IPS-15b (cell line): ENCODE measurements at regions not wholly inside any gene's neighbourhood (a gene's known extent, or its start where the extent isn't known, plus 50 kb on each side); places are given as distances from the start of the nearest gene placed in this dataset.

Experiments
- H3K27me3 ChIP-seq: one replicate; pipeline ENCODE4 v1.6.1; 2013; ENCODE audit warnings: low read length; ENCODE audit not compliant: control insufficient read depth, insufficient read depth
- H3K36me3 ChIP-seq: one replicate; pipeline ENCODE4 v1.6.1; 2013; ENCODE audit warnings: low read length; ENCODE audit not compliant: control insufficient read depth, insufficient read depth
- H3K4me1 ChIP-seq: one replicate; pipeline ENCODE4 v1.6.1; 2013; ENCODE audit warnings: mild to moderate bottlenecking, low read length; ENCODE audit not compliant: control insufficient read depth, insufficient read depth
- H3K4me3 ChIP-seq: one replicate; pipeline ENCODE4 v1.5.1; 2013; ENCODE audit warnings: low read depth, low read length
- H3K9ac ChIP-seq: one replicate; pipeline ENCODE4 v1.6.1; 2013; ENCODE audit warnings: low read depth, mild to moderate bottlenecking, low read length
- H3K9me3 ChIP-seq: one replicate; pipeline ENCODE4 v1.6.1; 2013; ENCODE audit warnings: mild to moderate bottlenecking, low read length; ENCODE audit not compliant: control insufficient read depth, insufficient read depth

DNA sequence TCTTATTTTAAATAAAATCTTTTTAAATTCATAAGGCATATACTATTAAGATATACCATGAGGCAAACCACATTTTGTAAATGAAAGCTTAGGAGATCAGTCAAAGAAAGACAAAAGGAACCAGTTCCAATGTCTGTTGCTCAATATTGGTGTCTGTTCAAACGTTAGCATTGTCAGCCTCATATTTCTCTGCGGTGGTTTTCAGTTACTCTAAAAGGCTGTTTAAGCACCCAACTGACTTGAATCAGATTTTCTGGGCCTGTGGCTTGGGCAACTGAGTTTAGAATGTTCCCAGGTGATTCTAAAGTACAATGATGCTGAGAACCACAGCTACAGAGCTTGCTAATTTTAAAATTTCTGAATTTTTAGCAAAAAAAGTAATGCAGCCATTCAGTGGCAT lies 166.3 kb upstream of the KIF2A start:
- Histone ChIP-seq H3K36me3 (no peaks in the 10 kb centered on the region), H3K27me3 (no peaks in the 10 kb centered on the region), H3K4me3 (no peak overlapping the region), H3K4me1 (peaks cover 9% of the 10 kb centered on the region), H3K9me3 (no peaks in the 10 kb centered on the region), H3K9ac (no peak overlapping the region)

- Histone ChIP-seq H3K4me1 (peaks cover 5% of the 10 kb centered on the region), H3K36me3 (no peaks in the 10 kb centered on the region), H3K4me3 (no peak overlapping the region), H3K9ac (no peak overlapping the region), H3K9me3 (no peaks in the 10 kb centered on the region), H3K27me3 (no peaks in the 10 kb centered on the region)
Observed at GRCh38 chr5:62142351-62142750, 163.7 kb upstream of the KIF2A start.

DNA sequence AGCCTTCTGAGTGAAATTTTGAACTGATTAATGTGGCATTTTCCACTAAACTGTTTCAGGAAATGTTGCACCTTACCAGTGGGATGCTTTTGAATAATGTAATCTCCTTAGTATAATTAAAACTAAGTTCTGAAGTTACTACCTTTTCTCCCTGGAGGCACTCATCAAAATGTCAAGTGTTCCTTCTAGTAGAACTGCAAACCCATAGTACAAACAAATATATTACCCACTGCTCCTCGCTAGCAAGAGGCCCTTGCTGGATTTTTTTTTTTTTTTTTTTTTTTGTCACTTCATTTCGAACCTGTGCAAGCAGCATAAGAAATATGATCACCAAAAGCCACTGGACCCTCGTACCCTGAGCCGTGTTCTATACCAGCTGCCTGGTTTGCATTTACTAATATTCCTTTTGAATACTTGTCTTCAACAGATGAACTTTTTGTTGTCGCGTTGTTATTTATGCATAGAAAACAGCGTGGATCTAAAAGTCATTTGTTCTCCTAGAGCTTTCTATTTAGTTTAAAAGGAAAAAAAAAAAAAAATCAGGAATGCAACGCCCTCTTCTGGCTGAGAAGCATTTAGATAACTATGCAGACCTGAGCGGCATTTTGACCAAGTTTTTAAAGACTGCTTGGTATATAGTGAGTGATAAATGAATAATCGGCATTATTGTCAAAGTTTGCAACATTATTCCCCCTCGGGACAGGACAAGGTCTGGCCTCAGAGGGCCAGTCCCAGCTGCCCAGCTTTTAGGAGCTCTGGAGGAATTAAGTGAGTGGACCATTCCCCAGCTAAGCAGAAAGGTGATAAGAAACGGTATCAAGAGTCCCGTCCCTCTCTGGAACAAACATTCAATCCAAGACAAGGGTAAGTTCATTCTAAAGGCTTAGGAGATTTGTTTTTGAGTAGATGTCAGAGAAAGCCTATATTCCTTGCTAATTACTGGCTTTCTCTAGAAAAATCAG lies 162.5 kb upstream of the KIF2A start:
- Histone ChIP-seq H3K9me3 (no peaks in the 10 kb centered on the region), H3K27me3 (no peaks in the 10 kb centered on the region), H3K9ac (no peak overlapping the region), H3K4me1 (peaks cover 5% of the 10 kb centered on the region), H3K36me3 (no peaks in the 10 kb centered on the region), H3K4me3 (no peak overlapping the region)

GRCh38 chr5:62144401-62145022 lies 161.5 kb upstream of the KIF2A start:
- H3K4me3 ChIP-seq: no peak overlapping the region
- H3K36me3 ChIP-seq: no peaks in the 10 kb centered on the region
- H3K9ac ChIP-seq: no peak overlapping the region
- no peaks in the 10 kb centered on the region for H3K4me1 ChIP-seq
- no peaks in the 10 kb centered on the region for H3K27me3 ChIP-seq
- no peaks in the 10 kb centered on the region for H3K9me3 ChIP-seq

- H3K9me3 ChIP-seq: no peaks in the 10 kb centered on the region
- H3K36me3 ChIP-seq: no peaks in the 10 kb centered on the region
- H3K27me3 ChIP-seq: no peaks in the 10 kb centered on the region
- H3K9ac ChIP-seq: no peak overlapping the region
- H3K4me1 ChIP-seq: no peaks in the 10 kb centered on the region
- H3K4me3 ChIP-seq: no peak overlapping the region
Observed at GRCh38 chr5:62149879-62150278, 156.1 kb upstream of the KIF2A start.

GRCh38 chr5:62152394-62153087 lies 153.5 kb upstream of the KIF2A start:
- Histone ChIP-seq H3K9ac (no peak overlapping the region), H3K36me3 (no peaks in the 10 kb centered on the region), H3K4me1 (no peaks in the 10 kb centered on the region), H3K4me3 (no peak overlapping the region), H3K9me3 (no peaks in the 10 kb centered on the region), H3K27me3 (no peaks in the 10 kb centered on the region)

GRCh38 chr5:62154758-62155157 lies 151.2 kb upstream of the KIF2A start:
- Histone ChIP-seq H3K9me3 (no peaks in the 10 kb centered on the region), H3K4me3 (no peak overlapping the region), H3K27me3 (no peaks in the 10 kb centered on the region), H3K4me1 (no peaks in the 10 kb centered on the region), H3K36me3 (no peaks in the 10 kb centered on the region), H3K9ac (no peak overlapping the region)

- Histone ChIP-seq H3K9ac (no peak overlapping the region), H3K36me3 (no peaks in the 10 kb centered on the region), H3K9me3 (no peaks in the 10 kb centered on the region), H3K4me3 (no peak overlapping the region), H3K27me3 (no peaks in the 10 kb centered on the region), H3K4me1 (no peaks in the 10 kb centered on the region)
Observed at GRCh38 chr5:62155988-62156387, 150.0 kb upstream of the KIF2A start.

DNA sequence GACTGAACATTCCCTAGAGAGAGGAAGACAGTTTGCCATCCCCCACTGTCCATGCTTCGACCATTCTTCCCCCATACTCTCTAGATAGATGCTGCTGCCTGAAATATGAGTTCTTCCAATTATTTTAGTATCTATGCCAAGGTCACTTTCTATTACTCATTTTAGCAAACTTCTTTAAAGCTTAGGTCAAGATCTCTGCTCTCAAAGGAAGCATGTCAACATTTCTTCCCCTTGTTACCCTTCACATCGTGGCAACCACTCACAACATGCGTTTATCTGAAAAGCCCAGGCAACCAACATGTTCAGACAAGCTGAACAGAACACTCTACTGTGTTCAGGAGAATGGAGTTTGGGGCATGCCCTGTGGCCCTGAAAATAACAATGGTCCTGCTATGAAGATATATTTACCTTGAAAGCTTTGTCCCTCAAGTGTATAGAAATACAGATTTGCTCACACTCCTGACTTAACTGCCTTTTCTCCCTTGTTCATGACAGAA lies 138.4 kb upstream of the KIF2A start:
- no peak overlapping the region for H3K4me3 ChIP-seq
- H3K4me1 ChIP-seq: no peaks in the 10 kb centered on the region
- H3K9me3 ChIP-seq: no peaks in the 10 kb centered on the region
- no peaks in the 10 kb centered on the region for H3K36me3 ChIP-seq
- no peak overlapping the region for H3K9ac ChIP-seq
- H3K27me3 ChIP-seq: no peaks in the 10 kb centered on the region

DNA sequence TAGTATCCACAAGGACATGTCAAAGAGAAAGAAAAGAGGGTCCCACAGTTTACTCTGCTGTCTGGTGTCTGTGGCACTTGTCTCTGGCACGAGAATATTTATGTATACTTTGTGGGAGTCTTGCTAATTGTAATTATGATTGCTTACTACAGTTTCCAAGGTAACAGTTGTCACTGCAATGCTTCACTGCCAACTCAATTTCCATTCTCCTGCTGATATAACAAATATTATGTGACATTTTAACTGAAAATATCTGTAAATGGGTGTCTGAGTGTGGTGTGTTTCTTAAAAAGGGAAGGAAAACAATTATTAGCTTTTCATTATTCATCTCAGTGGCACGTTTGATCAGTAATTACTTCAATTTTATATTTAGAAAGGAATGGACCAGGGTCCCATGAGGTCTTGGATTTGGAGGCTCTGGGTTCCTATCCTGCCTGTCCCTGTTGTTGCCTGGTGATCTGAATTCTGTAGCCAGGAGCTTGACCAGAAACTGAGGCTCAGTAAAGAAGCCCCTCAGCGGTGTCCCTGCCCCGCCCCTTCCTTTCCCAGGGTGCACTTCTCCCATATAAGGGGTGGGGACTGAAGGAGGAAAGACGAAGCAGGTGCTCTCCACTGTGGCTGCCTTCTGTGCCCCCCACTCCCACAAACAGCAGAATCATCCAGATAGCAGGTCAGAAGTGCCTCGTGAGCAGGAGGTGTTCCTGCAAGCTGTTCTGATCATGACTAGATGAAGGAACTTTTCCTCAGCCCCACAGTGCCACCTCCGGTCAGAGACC lies 137.3 kb upstream of the KIF2A start:
- Histone ChIP-seq H3K9ac (no peak overlapping the region), H3K27me3 (no peaks in the 10 kb centered on the region), H3K4me3 (no peak overlapping the region), H3K36me3 (no peaks in the 10 kb centered on the region), H3K9me3 (no peaks in the 10 kb centered on the region), H3K4me1 (no peaks in the 10 kb centered on the region)

DNA sequence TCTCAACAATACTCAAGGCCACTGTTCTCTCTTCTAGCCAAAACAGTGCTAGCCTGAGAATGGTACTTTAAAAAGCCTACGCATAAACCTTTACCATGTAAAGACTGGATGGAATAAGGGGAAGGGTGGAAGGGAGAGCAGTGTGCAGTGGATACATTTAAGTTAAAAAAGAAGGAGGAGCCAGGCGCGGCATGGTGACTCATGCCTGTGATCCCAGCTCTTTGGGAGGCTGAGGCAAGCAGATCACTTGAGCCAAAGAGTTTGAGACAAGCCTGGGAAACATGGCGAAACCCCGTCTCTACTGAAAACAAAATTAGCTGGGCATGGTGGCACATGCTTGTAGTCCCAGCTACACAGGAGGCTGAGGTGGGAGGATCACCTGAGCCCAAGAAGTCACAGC lies 127.7 kb upstream of the KIF2A start:
- H3K27me3 ChIP-seq: no peaks in the 10 kb centered on the region
- no peaks in the 10 kb centered on the region for H3K36me3 ChIP-seq
- no peaks in the 10 kb centered on the region for H3K4me1 ChIP-seq
- H3K9me3 ChIP-seq: no peaks in the 10 kb centered on the region
- H3K9ac ChIP-seq: no peak overlapping the region
- H3K4me3 ChIP-seq: no peak overlapping the region
